Gastrocnemius medialis (tissue), 4 donors: ENCODE measurements at regions not wholly inside any gene's neighbourhood (a gene's known extent, or its start where the extent isn't known, plus 50 kb on each side); places are given as distances from the start of the nearest gene placed in this dataset.

Experiments used
- ATAC-seq, 2 donors: fragments of 150-250 bp; one replicate each; pipeline ENCODE4 v1.9.1; 2016
- DNase-seq, 2 donors: peaks; one replicate each; pipeline ENCODE4 v3.0.0-alpha.2; 2019
- H3K27ac ChIP-seq, 4 donors: fragments of 200-600 bp; sonication (generic); 1 replicate in 1 of 4; 2 replicates in 3 of 4; pipeline ENCODE4 v1.5.1; 2016 to 2018; ENCODE audit warnings: mild to moderate bottlenecking in 2 of 4, moderate library complexity in 1 of 4
- H3K27me3 ChIP-seq, 3 donors: fragments of 200-600 bp; sonication (generic) in 2 of 3; 1 replicate in 1 of 3; 2 replicates in 2 of 3; pipeline versions ENCODE4 v1.5.1 to v1.6.0; 2016 to 2019; ENCODE audit warnings: mild to moderate bottlenecking in 1 of 3, moderate library complexity in 1 of 3
- H3K36me3 ChIP-seq, 2 donors: fragments of 200-600 bp; sonication (generic) in 1 of 2; one replicate each; pipeline ENCODE4 v1.5.1; 2017 to 2018
- H3K4me1 ChIP-seq, 2 donors: fragments of 200-600 bp; sonication (generic) in 1 of 2; one replicate each; pipeline ENCODE4 v1.5.1; 2016 to 2017; ENCODE audit warnings: mild to moderate bottlenecking in 2 of 2
- H3K4me3 ChIP-seq, 4 donors: fragments of 200-600 bp; sonication (generic) in 3 of 4; 1 replicate in 1 of 4; 2 replicates in 3 of 4; pipeline ENCODE4 v1.5.1; 2016 to 2019; ENCODE audit warnings: mild to moderate bottlenecking in 2 of 4
- H3K9me3 ChIP-seq, 3 donors: fragments of 200-600 bp; sonication (generic) in 2 of 3; 1 replicate in 1 of 3; 2 replicates in 2 of 3; pipeline ENCODE4 v1.5.1; 2016 to 2019
- CTCF ChIP-seq, 5 experiments: fragments of 450-650 bp in 3 of 5; fragments of 200-600 bp in 2 of 5; sonication (generic) in 2 of 5; IDR thresholded peaks in 4 of 5; conservative IDR thresholded peaks in 1 of 5; 1 replicate in 4 of 5; 2 replicates in 1 of 5; pipeline ENCODE4 v1.5.1; 2016 to 2019; ENCODE audit warnings: antibody characterized with exemption in 5 of 5, mild to moderate bottlenecking in 3 of 5, moderate library complexity in 3 of 5
- POLR2A ChIP-seq, 2 donors: fragments of 450-650 bp; IDR thresholded peaks; one replicate each; pipeline ENCODE4 v1.6.1; 2017; ENCODE audit warnings: antibody characterized with exemption in 2 of 2, mild to moderate bottlenecking in 2 of 2, moderate library complexity in 2 of 2
- in situ Hi-C, 4 donors: fragments of 200-750 bp; cut with MboI; loops; one replicate each; pipeline versions ENCODE4 v1.15.0 to v1.8.0; 2017; ENCODE audit warnings: low sequenced_read_pairs in 4 of 4
- intact Hi-C: fragments of 100-400 bp; cut with DNase I; formaldehyde crosslinking; loops from one replicate; pipeline ENCODE4 v1.15.1; 2023; ENCODE audit warnings: low total_unique reads

- H3K9me3 ChIP-seq: no peaks in the 10 kb centered on the region
- ATAC-seq (no peak), DNase-seq (no peak)
- no peak overlapping the region for H3K4me3 ChIP-seq
- in situ Hi-C loops (no loop called here), intact Hi-C loops (no loop called here)
- H3K36me3 ChIP-seq: no peaks in the 10 kb centered on the region
- TF ChIP-seq POLR2A (IDR thresholded peaks at IDR 0.05): no peak
- H3K27ac ChIP-seq: no peak overlapping the region
- H3K4me1 ChIP-seq: no peaks in the 10 kb centered on the region
- no peaks in the 10 kb centered on the region for H3K27me3 ChIP-seq
These were observed 113.6 kb downstream of the HDGFL1 start for GRCh38 chr6:22682979-22683378.

- ATAC-seq (no peak), DNase-seq (no peak)
- no peaks in the 10 kb centered on the region for H3K27me3 ChIP-seq
- H3K4me1 ChIP-seq: no peaks in the 10 kb centered on the region
- no peak overlapping the region for H3K4me3 ChIP-seq
- in situ Hi-C loops: no loop called here
- intact Hi-C loops: no loop called here
- no peak overlapping the region for H3K27ac ChIP-seq
- H3K36me3 ChIP-seq: no peaks in the 10 kb centered on the region
- TF ChIP-seq CTCF (IDR thresholded peaks at IDR 0.05 in 4 of 5, conservative IDR thresholded peaks at IDR 0.05 in 1 of 5): no peak
- TF ChIP-seq POLR2A (IDR thresholded peaks at IDR 0.05): no peak
- H3K9me3 ChIP-seq: no peaks in the 10 kb centered on the region
These were observed 121.1 kb downstream of the HDGFL1 start for GRCh38 chr6:22690446-22690845.

- H3K36me3 ChIP-seq: no peaks in the 10 kb centered on the region
- TF ChIP-seq CTCF (IDR thresholded peaks at IDR 0.05 in 4 of 5, conservative IDR thresholded peaks at IDR 0.05 in 1 of 5): no peak
- TF ChIP-seq POLR2A (IDR thresholded peaks at IDR 0.05): no peak
- no peaks in the 10 kb centered on the region for H3K4me1 ChIP-seq
- intact Hi-C loops (no loop called here), in situ Hi-C loops (no loop called here)
- H3K27ac ChIP-seq: no peak overlapping the region
- H3K27me3 ChIP-seq: no peaks in the 10 kb centered on the region
- no peaks in the 10 kb centered on the region for H3K9me3 ChIP-seq
- H3K4me3 ChIP-seq: no peak overlapping the region
- no peak for ATAC-seq
- no peak for DNase-seq
These were observed 124.8 kb downstream of the HDGFL1 start for GRCh38 chr6:22694092-22694724.

- in situ Hi-C loops: no loop called here
- DNase-seq (no peak), ATAC-seq (no peak)
- no peak overlapping the region for H3K4me3 ChIP-seq
- no peaks in the 10 kb centered on the region for H3K4me1 ChIP-seq
- H3K9me3 ChIP-seq: no peaks in the 10 kb centered on the region
- intact Hi-C loops: no loop called here
- no peaks in the 10 kb centered on the region for H3K27me3 ChIP-seq
- no peak overlapping the region for H3K27ac ChIP-seq
- TF ChIP-seq CTCF (IDR thresholded peaks at IDR 0.05 in 4 of 5, conservative IDR thresholded peaks at IDR 0.05 in 1 of 5) (no peak), POLR2A (IDR thresholded peaks at IDR 0.05) (no peak)
- H3K36me3 ChIP-seq: no peaks in the 10 kb centered on the region
These were observed 127.1 kb downstream of the HDGFL1 start for GRCh38 chr6:22696481-22696880.

GRCh38 chr6:22697306-22697705 is 127.9 kb downstream of the HDGFL1 start:
- Histone ChIP-seq H3K4me1 (no peaks in the 10 kb centered on the region), H3K4me3 (no peak overlapping the region), H3K27ac (no peak overlapping the region), H3K27me3 (no peaks in the 10 kb centered on the region), H3K9me3 (no peaks in the 10 kb centered on the region), H3K36me3 (no peaks in the 10 kb centered on the region)
- intact Hi-C loops: no loop called here
- ATAC-seq (no peak), DNase-seq (no peak)
- no peak for TF ChIP-seq POLR2A (IDR thresholded peaks at IDR 0.05)
- in situ Hi-C loops: no loop called here

- Histone ChIP-seq H3K36me3 (no peaks in the 10 kb centered on the region), H3K27me3 (no peaks in the 10 kb centered on the region), H3K9me3 (no peaks in the 10 kb centered on the region), H3K27ac (peak overlapping the region in 1 of 4 donors; percentile 15), H3K4me3 (no peak overlapping the region), H3K4me1 (no peaks in the 10 kb centered on the region)
- intact Hi-C loops: no loop called here
- TF ChIP-seq POLR2A (IDR thresholded peaks at IDR 0.05) (no peak), CTCF (IDR thresholded peaks at IDR 0.05 in 4 of 5, conservative IDR thresholded peaks at IDR 0.05 in 1 of 5) (no peak)
- no peak for DNase-seq
- in situ Hi-C loops: no loop called here
- no peak for ATAC-seq
These were observed 129.8 kb downstream of the HDGFL1 start for GRCh38 chr6:22699151-22699550.
